H9 (cell line): ENCODE measurements at regions not wholly inside any gene's neighbourhood (a gene's known extent, or its start where the extent isn't known, plus 50 kb on each side); places are given as distances from the start of the nearest gene placed in this dataset.

Experiments
- DNase-seq: peaks from one replicate; pipeline ENCODE4 v3.0.0-alpha.2; 2017
- H2AFZ ChIP-seq: one replicate; pipeline ENCODE4 v1.6.1; 2013; ENCODE audit warnings: mild to moderate bottlenecking, low read length, control low read depth, moderate library complexity
- H2AK5ac ChIP-seq: 2 replicates; pipeline ENCODE4 v1.6.1; 2013; ENCODE audit warnings: low read length, control low read depth, mixed read lengths; ENCODE audit not compliant: insufficient read length
- H2BK120ac ChIP-seq: one replicate; pipeline ENCODE4 v1.6.1; 2013; ENCODE audit warnings: low read depth, mild to moderate bottlenecking, low read length, control low read depth, inconsistent platforms; ENCODE audit not compliant: poor library complexity, severe bottlenecking
- H2BK12ac ChIP-seq: 2 replicates; pipeline ENCODE4 v1.6.1; 2013; ENCODE audit warnings: low read length, control low read depth, mixed read lengths, low read depth; ENCODE audit not compliant: insufficient read length
- H2BK15ac ChIP-seq: 2 replicates; pipeline ENCODE4 v1.6.1; 2013; ENCODE audit warnings: low read depth, low read length, control low read depth
- H2BK20ac ChIP-seq: one replicate; pipeline ENCODE4 v1.6.1; 2013; ENCODE audit warnings: low read depth, mild to moderate bottlenecking, low read length, control low read depth, inconsistent platforms; ENCODE audit not compliant: poor library complexity, severe bottlenecking
- H2BK5ac ChIP-seq: 2 replicates; pipeline ENCODE4 v1.6.1; 2013; ENCODE audit warnings: low read length, control low read depth, mixed read lengths; ENCODE audit not compliant: insufficient read length
- H3K14ac ChIP-seq: 2 replicates; pipeline ENCODE4 v1.6.1; 2013; ENCODE audit warnings: low read length, control low read depth; ENCODE audit not compliant: insufficient read depth
- H3K18ac ChIP-seq: 2 replicates; pipeline ENCODE4 v1.6.1; 2013; ENCODE audit warnings: low read depth, mild to moderate bottlenecking, mixed read lengths, low read length, control low read depth; ENCODE audit not compliant: insufficient read length
- H3K23ac ChIP-seq: 2 replicates; pipeline ENCODE4 v1.6.1; 2013; ENCODE audit warnings: low read length, control low read depth, mixed read lengths, low read depth; ENCODE audit not compliant: insufficient read length
- H3K23me2 ChIP-seq: 2 replicates; pipeline ENCODE4 v1.6.1; 2013; ENCODE audit warnings: low read depth, mild to moderate bottlenecking, mixed read lengths, low read length, control low read depth; ENCODE audit not compliant: insufficient read length, poor library complexity, severe bottlenecking
- H3K27ac ChIP-seq: 2 replicates; pipeline ENCODE4 v1.5.1; 2013; ENCODE audit warnings: low read length, control low read depth, mixed read lengths, low read depth; ENCODE audit not compliant: insufficient read length
- H3K27me3 ChIP-seq: 2 replicates; pipeline ENCODE4 v1.6.1; 2013; ENCODE audit warnings: low read length, control low read depth, inconsistent platforms; ENCODE audit not compliant: insufficient read depth
- H3K4ac ChIP-seq: 2 replicates; pipeline ENCODE4 v1.6.1; 2013; ENCODE audit warnings: low read depth, mild to moderate bottlenecking, control low read depth, inconsistent platforms, low read length, moderate library complexity
- H3K4me1 ChIP-seq: 2 replicates; pipeline ENCODE4 v1.6.1; 2013; ENCODE audit warnings: low read length, control low read depth, inconsistent platforms; ENCODE audit not compliant: insufficient read depth
- H3K4me2 ChIP-seq: 2 replicates; pipeline ENCODE4 v1.6.1; 2013; ENCODE audit warnings: low read length, control low read depth, mixed read lengths; ENCODE audit not compliant: insufficient read length, insufficient read depth
- H3K56ac ChIP-seq: 2 replicates; pipeline ENCODE4 v1.6.1; 2013; ENCODE audit warnings: low read depth, mild to moderate bottlenecking, mixed read lengths, low read length, control low read depth; ENCODE audit not compliant: insufficient read length
- H3K79me1 ChIP-seq: 2 replicates; pipeline ENCODE4 v1.6.1; 2013; ENCODE audit warnings: low read depth, mild to moderate bottlenecking, moderate library complexity, low read length, control low read depth, inconsistent platforms; ENCODE audit not compliant: insufficient read depth, poor library complexity, severe bottlenecking
- H3K79me2 ChIP-seq: 2 replicates; pipeline ENCODE4 v1.6.1; 2013; ENCODE audit warnings: low read length, control low read depth, inconsistent platforms; ENCODE audit not compliant: insufficient read depth
- H3K9ac ChIP-seq: 2 replicates; pipeline ENCODE4 v1.6.1; 2013; ENCODE audit warnings: low read length, control low read depth, mixed read lengths; ENCODE audit not compliant: insufficient read length; ENCODE audit errors: extremely low read depth
- H3K9me3 ChIP-seq: one replicate; pipeline ENCODE4 v1.6.1; 2013; ENCODE audit warnings: low read depth, low read length, inconsistent platforms; ENCODE audit not compliant: control insufficient read depth
- H3T11ph ChIP-seq: one replicate; pipeline ENCODE4 v1.6.1; 2013; ENCODE audit warnings: mild to moderate bottlenecking, low read length, control low read depth, inconsistent platforms
- H4K20me1 ChIP-seq: one replicate; pipeline ENCODE4 v1.6.1; 2013; ENCODE audit not compliant: control insufficient read depth, insufficient read length, insufficient read depth
- H4K5ac ChIP-seq: 2 replicates; pipeline ENCODE4 v1.6.1; 2013; ENCODE audit warnings: low read depth, mild to moderate bottlenecking, mixed read lengths, low read length, control low read depth; ENCODE audit not compliant: insufficient read length
- H4K8ac ChIP-seq: replicated peaks from 2 replicates; pipeline ENCODE4 v1.6.1; 2013; ENCODE audit warnings: low read length, control low read depth, mixed read lengths, low read depth; ENCODE audit not compliant: insufficient read length
- H4K91ac ChIP-seq: 2 replicates; pipeline ENCODE4 v1.6.1; 2013; ENCODE audit warnings: low read depth, mild to moderate bottlenecking, moderate library complexity, mixed read lengths, low read length, control low read depth; ENCODE audit not compliant: insufficient read length
- H3K27ac Mint-ChIP-seq, 3 experiments: 2 replicates in 2 of 3; 3 replicates in 1 of 3; pipeline ENCODE4 v1.8.0; 2020 to 2021; ENCODE audit warnings: mixed read lengths in 3 of 3, mild to moderate bottlenecking in 1 of 3, moderate library complexity in 1 of 3
- H3K27me3 Mint-ChIP-seq: 2 replicates; pipeline ENCODE4 v1.8.0; 2021; ENCODE audit warnings: low read depth, mild to moderate bottlenecking, moderate library complexity, mixed read lengths
- H3K36me3 Mint-ChIP-seq, 3 experiments: 2 replicates in 2 of 3; 3 replicates in 1 of 3; pipeline ENCODE4 v1.8.0; 2020 to 2021; ENCODE audit warnings: low read depth in 3 of 3, mixed read lengths in 3 of 3; ENCODE audit not compliant: insufficient read depth in 1 of 3
- H3K4me1 Mint-ChIP-seq, 2 experiments: 2 replicates each; pipeline ENCODE4 v1.8.0; 2020; ENCODE audit warnings: mixed read lengths in 2 of 2
- H3K4me3 Mint-ChIP-seq, 2 experiments: 2 replicates in 1 of 2; 3 replicates in 1 of 2; pipeline ENCODE4 v1.8.0; 2020 to 2021; ENCODE audit warnings: mild to moderate bottlenecking in 2 of 2, mixed read lengths in 2 of 2, moderate library complexity in 1 of 2
- H3K9me3 Mint-ChIP-seq, 2 experiments: 2 replicates in 1 of 2; 3 replicates in 1 of 2; pipeline ENCODE4 v1.8.0; 2020; ENCODE audit warnings: mild to moderate bottlenecking in 2 of 2, mixed read lengths in 2 of 2, moderate library complexity in 1 of 2
- CTCF ChIP-seq: fragments of 200-600 bp; sonication (generic); conservative IDR thresholded peaks from 3 replicates; pipeline ENCODE4 v1.8.0; 2021; ENCODE audit warnings: antibody characterized with exemption, mild to moderate bottlenecking
- WGBS: extraction: QIAGEN DNeasy Blood & Tissue Kit; methylation state at CpG from one replicate; pipeline ENCODE4 v1.1.7; 2013; ENCODE audit warnings: missing lambda C conversion rate, low lambda C conversion rate, mixed read lengths; ENCODE audit not compliant: insufficient read length; ENCODE audit errors: extremely low coverage; 5-methylcytosine and 5-hydroxymethylcytosine counted together

- H2BK120ac ChIP-seq: no peak overlapping the region
- no peak overlapping the region for H4K5ac ChIP-seq
- no peak overlapping the region for H2BK15ac ChIP-seq
- no peak overlapping the region for H3K18ac ChIP-seq
- Mint-ChIP-seq H3K4me1 (no peaks in the 10 kb centered on the region), H3K36me3 (peaks cover 0 to 19% (median 0%) of the 10 kb centered on the region in 3 experiments; a peak in 2 of 7 replicates), H3K27ac (peak overlapping the region in 1 of 3 experiments; percentile 38; a peak in 2 of 7 replicates), H3K9me3 (peaks cover 0 to 86% of the 10 kb centered on the region in 2 experiments; a peak in 2 of 5 replicates), H3K27me3 (peaks cover 2% of the 10 kb centered on the region), H3K4me3 (no peak overlapping the region)
- H4K8ac ChIP-seq: no peak overlapping the region
- no peak overlapping the region for H3K4ac ChIP-seq
- peaks cover 2% of the 10 kb centered on the region for H3K23me2 ChIP-seq
- no peaks in the 10 kb centered on the region for H3K79me1 ChIP-seq
- H3K27me3 ChIP-seq: no peaks in the 10 kb centered on the region
- H3K4me1 ChIP-seq: peaks cover 7% of the 10 kb centered on the region; the same call in 1 of the 2 replicates
- H2BK12ac ChIP-seq: no peak overlapping the region
- no peak overlapping the region for H2AFZ ChIP-seq
- no peak for TF ChIP-seq CTCF
- no peak overlapping the region for H3K27ac ChIP-seq
- DNase-seq: no peak
- H3K4me2 ChIP-seq: no peak overlapping the region
- no peaks in the 10 kb centered on the region for H3K9me3 ChIP-seq
- no peak overlapping the region for H2BK20ac ChIP-seq
- no peaks in the 10 kb centered on the region for H4K20me1 ChIP-seq
- no peak overlapping the region for H3K56ac ChIP-seq
- no peak overlapping the region for H2BK5ac ChIP-seq
- no peaks in the 10 kb centered on the region for H3K79me2 ChIP-seq
- WGBS: no CpG with 5 or more reads among the region's 1 CpG
- no peak overlapping the region for H2AK5ac ChIP-seq
- no peak overlapping the region for H3K14ac ChIP-seq
- H3T11ph ChIP-seq: no peak overlapping the region
- H3K9ac ChIP-seq: no peak overlapping the region
- H4K91ac ChIP-seq: no peak overlapping the region
- H3K23ac ChIP-seq: no peak overlapping the region
Measured at GRCh38 chr7:159218170-159218569, 73.5 kb upstream of the VIPR2 start.
